WTC11 (cell line): ENCODE measurements at regions not wholly inside any gene's neighbourhood (a gene's known extent, or its start where the extent isn't known, plus 50 kb on each side); places are given as distances from the start of the nearest gene placed in this dataset.

ENCODE experiments used
- ATAC-seq: fragments of 200-7000 bp; cut with Tn5 transposase; 2 replicates; pipeline ENCODE4 v1.10.0; 2021; ENCODE audit warnings: mild to moderate bottlenecking, moderate library complexity
- CTCF ChIA-PET: fragments of 300-600 bp; sonication (Branson Sonifier 250); formaldehyde crosslinking; loops from one replicate; lab custom pipeline; 2021; ENCODE audit warnings: antibody characterized with exemption; lab: Charles Lee
- POLR2A ChIA-PET: fragments of 350-600 bp; sonication (Branson Sonifier 250); formaldehyde crosslinking; loops from one replicate; lab custom pipeline; 2021; ENCODE audit warnings: antibody characterized with exemption; lab: Charles Lee
- DNase-seq: peaks from one replicate; pipeline ENCODE4 v3.0.0; 2021; ENCODE audit warnings: low spot score
- H3K27ac Mint-ChIP-seq: 2 replicates; pipeline ENCODE4 v1.8.0; 2021; ENCODE audit warnings: mixed read lengths
- H3K27me3 Mint-ChIP-seq: 2 replicates; pipeline ENCODE4 v1.8.0; 2021; ENCODE audit warnings: low read depth, mild to moderate bottlenecking, moderate library complexity, mixed read lengths
- H3K36me3 Mint-ChIP-seq: 2 replicates; pipeline ENCODE4 v1.8.0; 2021; ENCODE audit warnings: mixed read lengths
- H3K4me1 Mint-ChIP-seq: 2 replicates; pipeline ENCODE4 v1.8.0; 2022; ENCODE audit warnings: mixed read lengths
- H3K4me3 Mint-ChIP-seq: 2 replicates; pipeline ENCODE4 v1.8.0; 2021; ENCODE audit warnings: mild to moderate bottlenecking, moderate library complexity, mixed read lengths
- H3K9me3 Mint-ChIP-seq: 2 replicates; pipeline ENCODE4 v1.8.0; 2021; ENCODE audit warnings: mixed read lengths
- ELF4 ChIP-seq: sonication (generic); formaldehyde crosslinking; IDR thresholded peaks from 2 replicates; pipeline ENCODE4 v1.8.1; 2022; ENCODE audit warnings: low read depth, mild to moderate bottlenecking, moderate library complexity, missing genetic modification reagents
- ERG ChIP-seq: fragments of 250-450 bp; sonication (Bioruptor Pico); IDR thresholded peaks from 2 replicates; pipeline ENCODE4 v1.8.0; 2021; ENCODE audit warnings: mild to moderate bottlenecking
- ETV6 ChIP-seq: sonication (generic); formaldehyde crosslinking; IDR thresholded peaks from 2 replicates; pipeline ENCODE4 v1.8.1; 2022; ENCODE audit warnings: mild to moderate bottlenecking, missing genetic modification reagents
- FOXK1 ChIP-seq: sonication (generic); formaldehyde crosslinking; IDR thresholded peaks from 2 replicates; pipeline ENCODE4 v1.8.0; 2022; ENCODE audit warnings: mild to moderate bottlenecking, moderate library complexity, missing genetic modification reagents
- GABPB1 ChIP-seq: sonication (generic); formaldehyde crosslinking; IDR thresholded peaks from 2 replicates; pipeline ENCODE4 v1.8.1; 2023; ENCODE audit warnings: mild to moderate bottlenecking, missing genetic modification reagents
- HMGA2 ChIP-seq: fragments of 250-450 bp; sonication (Bioruptor Pico); IDR thresholded peaks from 2 replicates; pipeline ENCODE4 v1.4.0; 2021; ENCODE audit warnings: mild to moderate bottlenecking, moderate library complexity
- JUN ChIP-seq: sonication (generic); formaldehyde crosslinking; IDR thresholded peaks from 2 replicates; pipeline ENCODE4 v1.8.0; 2023; ENCODE audit warnings: mild to moderate bottlenecking, missing genetic modification reagents
- MYBL2 ChIP-seq: sonication (generic); formaldehyde crosslinking; IDR thresholded peaks from 2 replicates; pipeline ENCODE4 v1.8.1; 2023; ENCODE audit warnings: mild to moderate bottlenecking, moderate library complexity, missing genetic modification reagents
- NFATC4 ChIP-seq: fragments of 250-450 bp; sonication (Bioruptor Pico); IDR thresholded peaks from 2 replicates; pipeline ENCODE4 v1.9.0; 2021; ENCODE audit warnings: mild to moderate bottlenecking
- NR3C1 ChIP-seq: sonication (generic); formaldehyde crosslinking; conservative IDR thresholded peaks from 2 replicates; pipeline ENCODE4 v1.8.1; 2023; ENCODE audit warnings: low read depth, mild to moderate bottlenecking, missing genetic modification reagents
- PRRX2 ChIP-seq: fragments of 250-450 bp; sonication (Bioruptor Pico); IDR thresholded peaks from 2 replicates; pipeline ENCODE4 v1.8.0; 2021; ENCODE audit warnings: mild to moderate bottlenecking
- RELA ChIP-seq: sonication (generic); formaldehyde crosslinking; IDR thresholded peaks from 2 replicates; pipeline ENCODE4 v1.8.1; 2022; ENCODE audit warnings: missing genetic modification reagents, mild to moderate bottlenecking, borderline replicate concordance
- SMAD3 ChIP-seq: sonication (generic); formaldehyde crosslinking; IDR thresholded peaks from 2 replicates; pipeline ENCODE4 v1.8.0; 2022; ENCODE audit warnings: missing genetic modification reagents, mild to moderate bottlenecking, borderline replicate concordance
- SP1 ChIP-seq: sonication (generic); formaldehyde crosslinking; conservative IDR thresholded peaks from 2 replicates; pipeline ENCODE4 v1.8.1; 2022; ENCODE audit warnings: missing genetic modification reagents
- TEAD4 ChIP-seq: sonication (generic); formaldehyde crosslinking; IDR thresholded peaks from 2 replicates; pipeline ENCODE4 v1.8.0; 2022; ENCODE audit warnings: mild to moderate bottlenecking, missing genetic modification reagents
- TP53 ChIP-seq: sonication (generic); formaldehyde crosslinking; IDR thresholded peaks from 2 replicates; pipeline ENCODE4 v1.8.1; 2023; ENCODE audit warnings: mild to moderate bottlenecking, missing genetic modification reagents
- ZBTB21 ChIP-seq: sonication (generic); formaldehyde crosslinking; IDR thresholded peaks from 2 replicates; pipeline ENCODE4 v1.8.1; 2023; ENCODE audit warnings: mild to moderate bottlenecking, missing genetic modification reagents, borderline replicate concordance
- ZMAT4 ChIP-seq: fragments of 250-450 bp; sonication (Bioruptor Pico); IDR thresholded peaks from 2 replicates; pipeline ENCODE4 v1.9.0; 2021; ENCODE audit warnings: mild to moderate bottlenecking
- ZNF121 ChIP-seq: sonication (generic); formaldehyde crosslinking; IDR thresholded peaks from 2 replicates; pipeline ENCODE4 v1.8.0; 2023; ENCODE audit warnings: missing genetic modification reagents
- ZNF232 ChIP-seq: sonication (generic); formaldehyde crosslinking; IDR thresholded peaks from 2 replicates; pipeline ENCODE4 v1.8.0; 2022; ENCODE audit warnings: mild to moderate bottlenecking, missing genetic modification reagents
- ZNF425 ChIP-seq: fragments of 250-450 bp; sonication (Bioruptor Pico); conservative IDR thresholded peaks from 2 replicates; pipeline ENCODE4 v1.9.0; 2021; ENCODE audit warnings: mild to moderate bottlenecking
- TF ChIP-seq, protein P1 (sequence below): sonication (generic); formaldehyde crosslinking; IDR thresholded peaks from 2 replicates; pipeline ENCODE4 v1.8.1; 2023; ENCODE audit warnings: mild to moderate bottlenecking, missing genetic modification reagents, moderate library complexity
- TF ChIP-seq, protein P2 (sequence below): fragments of 250-450 bp; sonication (Bioruptor Pico); IDR thresholded peaks from 2 replicates; pipeline ENCODE4 v2.1.2; 2022; ENCODE audit warnings: mild to moderate bottlenecking, moderate library complexity
- TF ChIP-seq, protein P3 (sequence below): sonication (generic); formaldehyde crosslinking; IDR thresholded peaks from 2 replicates; pipeline ENCODE4 v1.8.1; 2023; ENCODE audit warnings: mild to moderate bottlenecking, moderate library complexity, missing genetic modification reagents
- TF ChIP-seq, protein P4 (sequence below): sonication (generic); formaldehyde crosslinking; IDR thresholded peaks from 2 replicates; pipeline ENCODE4 v1.8.0; 2022; ENCODE audit warnings: mild to moderate bottlenecking, missing genetic modification reagents

- CTCF ChIA-PET, result interaction anchor here (0.5 to 6.0 kb wide), 4 partner anchors 36 to 523 kb away, joined by 4 to 76 read pairs (median 8); no protein-coding TSS in a partner anchor
- POLR2A ChIA-PET, result no interaction called here
- Mint-ChIP-seq H3K36me3 (no peaks in the 10 kb centered on the region), H3K4me1 (peaks cover 16% of the 10 kb centered on the region), H3K27me3 (no peaks in the 10 kb centered on the region), H3K27ac (no peak overlapping the region), H3K4me3 (no peak overlapping the region), H3K9me3 (0 out of 2 replicates have a peak, but pooled peaks cover 6% of the 10 kb centered on the region)
- DNase-seq (no peak), ATAC-seq (no peak)
- TF ChIP-seq ZNF425 (CRISPR knock-in tag) (no peak), TEAD4 (no peak), SMAD3 (CRISPR knock-in tag) (no peak), ZNF232 (CRISPR knock-in tag) (no peak), NFATC4 (no peak), GABPB1 (no peak), TP53 (no peak), ZMAT4 (CRISPR knock-in tag) (no peak), FOXK1 (no peak), NR3C1 (no peak), RELA (CRISPR knock-in tag) (no peak), SP1 (no peak), ETV6 (no peak), JUN (no peak)
- TF ChIP-seq, protein P1, sequence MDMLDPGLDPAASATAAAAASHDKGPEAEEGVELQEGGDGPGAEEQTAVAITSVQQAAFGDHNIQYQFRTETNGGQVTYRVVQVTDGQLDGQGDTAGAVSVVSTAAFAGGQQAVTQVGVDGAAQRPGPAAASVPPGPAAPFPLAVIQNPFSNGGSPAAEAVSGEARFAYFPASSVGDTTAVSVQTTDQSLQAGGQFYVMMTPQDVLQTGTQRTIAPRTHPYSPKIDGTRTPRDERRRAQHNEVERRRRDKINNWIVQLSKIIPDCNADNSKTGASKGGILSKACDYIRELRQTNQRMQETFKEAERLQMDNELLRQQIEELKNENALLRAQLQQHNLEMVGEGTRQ (CRISPR knock-in tag), result no peak
Observed at GRCh38 chr4:53709693-53710092, 118.4 kb upstream of the LNX1 start.

DNA sequence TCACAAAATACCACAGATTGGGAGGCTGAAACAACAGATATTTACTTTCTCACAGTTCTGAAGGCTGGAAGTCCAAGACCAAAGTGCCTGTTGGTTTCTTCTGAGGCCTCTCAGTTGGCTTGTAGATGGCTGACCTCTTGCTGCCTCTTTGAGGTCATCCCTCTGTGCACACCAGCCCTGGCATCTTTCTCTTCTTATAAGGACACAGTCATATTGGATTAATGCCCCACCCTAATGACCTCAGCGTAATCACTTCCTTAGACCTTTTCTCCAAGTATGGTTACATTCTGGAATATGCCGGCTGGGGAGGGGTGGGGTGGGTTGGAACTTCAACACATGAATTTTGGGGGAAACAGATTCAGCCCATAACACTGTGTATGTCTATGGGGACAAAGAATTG lies 116.2 kb upstream of the LNX1 start:
- ChIA-PET CTCF (interaction anchor here (1.1 to 6.0 kb wide), 12 partner anchors 10 to 525 kb away, joined by 3 to 76 read pairs (median 5); no protein-coding TSS in a partner anchor), POLR2A (no interaction called here)
- DNase-seq, result no peak
- peaks cover 10% of the 10 kb centered on the region; the same call in 1 of the 2 replicates for H3K9me3 Mint-ChIP-seq
- H3K36me3 Mint-ChIP-seq, result no peaks in the 10 kb centered on the region
- peaks cover 24% of the 10 kb centered on the region for H3K4me1 Mint-ChIP-seq
- TF ChIP-seq ELF4 (CRISPR knock-in tag), result no peak
- no peak for TF ChIP-seq ERG (CRISPR knock-in tag)
- no peak for TF ChIP-seq NFATC4
- TF ChIP-seq, protein P2, sequence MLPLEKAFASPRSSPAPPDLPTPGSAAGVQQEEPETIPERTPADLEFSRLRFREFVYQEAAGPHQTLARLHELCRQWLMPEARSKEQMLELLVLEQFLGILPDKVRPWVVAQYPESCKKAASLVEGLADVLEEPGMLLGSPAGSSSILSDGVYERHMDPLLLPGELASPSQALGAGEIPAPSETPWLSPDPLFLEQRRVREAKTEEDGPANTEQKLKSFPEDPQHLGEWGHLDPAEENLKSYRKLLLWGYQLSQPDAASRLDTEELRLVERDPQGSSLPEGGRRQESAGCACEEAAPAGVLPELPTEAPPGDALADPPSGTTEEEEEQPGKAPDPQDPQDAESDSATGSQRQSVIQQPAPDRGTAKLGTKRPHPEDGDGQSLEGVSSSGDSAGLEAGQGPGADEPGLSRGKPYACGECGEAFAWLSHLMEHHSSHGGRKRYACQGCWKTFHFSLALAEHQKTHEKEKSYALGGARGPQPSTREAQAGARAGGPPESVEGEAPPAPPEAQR (CRISPR knock-in tag), result no peak
- TF ChIP-seq HMGA2 (CRISPR knock-in tag), result no peak
- TF ChIP-seq PRRX2 (CRISPR knock-in tag), result no peak
- TF ChIP-seq MYBL2 (CRISPR knock-in tag), result no peak
- TF ChIP-seq, protein P3, sequence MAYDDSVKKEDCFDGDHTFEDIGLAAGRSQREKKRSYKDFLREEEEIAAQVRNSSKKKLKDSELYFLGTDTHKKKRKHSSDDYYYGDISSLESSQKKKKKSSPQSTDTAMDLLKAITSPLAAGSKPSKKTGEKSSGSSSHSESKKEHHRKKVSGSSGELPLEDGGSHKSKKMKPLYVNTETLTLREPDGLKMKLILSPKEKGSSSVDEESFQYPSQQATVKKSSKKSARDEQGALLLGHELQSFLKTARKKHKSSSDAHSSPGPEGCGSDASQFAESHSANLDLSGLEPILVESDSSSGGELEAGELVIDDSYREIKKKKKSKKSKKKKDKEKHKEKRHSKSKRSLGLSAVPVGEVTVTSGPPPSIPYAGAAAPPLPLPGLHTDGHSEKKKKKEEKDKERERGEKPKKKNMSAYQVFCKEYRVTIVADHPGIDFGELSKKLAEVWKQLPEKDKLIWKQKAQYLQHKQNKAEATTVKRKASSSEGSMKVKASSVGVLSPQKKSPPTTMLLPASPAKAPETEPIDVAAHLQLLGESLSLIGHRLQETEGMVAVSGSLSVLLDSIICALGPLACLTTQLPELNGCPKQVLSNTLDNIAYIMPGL (CRISPR knock-in tag), result no peak
- TF ChIP-seq ZNF121 (CRISPR knock-in tag), result no peak
- TF ChIP-seq, protein P4, sequence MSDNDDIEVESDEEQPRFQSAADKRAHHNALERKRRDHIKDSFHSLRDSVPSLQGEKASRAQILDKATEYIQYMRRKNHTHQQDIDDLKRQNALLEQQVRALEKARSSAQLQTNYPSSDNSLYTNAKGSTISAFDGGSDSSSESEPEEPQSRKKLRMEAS (CRISPR knock-in tag), result no peak
- no peak for TF ChIP-seq FOXK1
- TF ChIP-seq ZBTB21 (CRISPR knock-in tag), result no peak
- H3K27ac Mint-ChIP-seq, result no peak overlapping the region
- no peak overlapping the region for H3K4me3 Mint-ChIP-seq
- no peak for ATAC-seq
- no peaks in the 10 kb centered on the region for H3K27me3 Mint-ChIP-seq
